Liver (tissue), 8 donors: ENCODE measurements at regions not wholly inside any gene's neighbourhood (a gene's known extent, or its start where the extent isn't known, plus 50 kb on each side); places are given as distances from the start of the nearest gene placed in this dataset.

Experiments used
- DNase-seq: peaks from one replicate; pipeline ENCODE4 v3.0.0-alpha.2; 2017; ENCODE audit warnings: low spot score
- H3K27ac ChIP-seq, 2 donors: one replicate each; pipeline ENCODE4 v1.7.0; 2013; ENCODE audit warnings: inconsistent platforms in 2 of 2, low read length in 2 of 2, control low read depth in 1 of 2, low read depth in 1 of 2, mild to moderate bottlenecking in 1 of 2
- H3K27me3 ChIP-seq, 4 donors: one replicate each; pipeline versions ENCODE4 v1.6.1 to v1.7.0; 2013; ENCODE audit warnings: low read length in 3 of 4, inconsistent platforms in 1 of 4, mild to moderate bottlenecking in 1 of 4, moderate library complexity in 1 of 4; ENCODE audit not compliant: control insufficient read depth in 4 of 4, insufficient read depth in 4 of 4
- H3K36me3 ChIP-seq, 4 donors: one replicate each; pipeline versions ENCODE4 v1.6.1 to v1.7.0; 2013; ENCODE audit warnings: low read length in 3 of 4, mild to moderate bottlenecking in 3 of 4, low read depth in 1 of 4, moderate library complexity in 1 of 4; ENCODE audit not compliant: control insufficient read depth in 4 of 4, insufficient read depth in 3 of 4
- H3K4me1 ChIP-seq, 4 donors: one replicate each; pipeline versions ENCODE4 v1.6.1 to v1.7.0; 2013; ENCODE audit warnings: low read length in 3 of 4, mild to moderate bottlenecking in 3 of 4, moderate library complexity in 1 of 4; ENCODE audit not compliant: control insufficient read depth in 4 of 4, insufficient read depth in 4 of 4
- H3K4me3 ChIP-seq, 3 donors: one replicate each; pipeline versions ENCODE4 v1.6.1 to v1.7.0; 2013; ENCODE audit warnings: low read length in 3 of 3, control low read depth in 1 of 3, low read depth in 1 of 3, mild to moderate bottlenecking in 1 of 3
- H3K9ac ChIP-seq, 2 donors: one replicate each; pipeline ENCODE4 v1.7.0; 2013; ENCODE audit warnings: low read length in 2 of 2, mild to moderate bottlenecking in 2 of 2, moderate library complexity in 2 of 2, control low read depth in 1 of 2, low read depth in 1 of 2
- H3K9me3 ChIP-seq, 4 donors: one replicate each; pipeline versions ENCODE4 v1.6.1 to v1.7.0; 2013; ENCODE audit warnings: low read length in 3 of 4; ENCODE audit not compliant: control insufficient read depth in 4 of 4
- ATF3 ChIP-seq: IDR thresholded peaks from 2 replicates; pipeline ENCODE4 v1.6.1; 2016; ENCODE audit warnings: antibody characterized with exemption
- EGR1 ChIP-seq, 2 donors: IDR thresholded peaks; 2 replicates each; pipeline ENCODE4 v1.6.1; 2016 to 2018; ENCODE audit warnings: antibody characterized with exemption in 2 of 2, low read depth in 2 of 2
- FOXA1 ChIP-seq: IDR thresholded peaks from 2 replicates; pipeline ENCODE4 v1.6.1; 2016; ENCODE audit warnings: antibody characterized with exemption
- FOXA2 ChIP-seq: IDR thresholded peaks from 2 replicates; pipeline ENCODE4 v1.6.1; 2016; ENCODE audit warnings: antibody characterized with exemption
- GABPA ChIP-seq, 2 donors: IDR thresholded peaks in 1 of 2; conservative IDR thresholded peaks in 1 of 2; 2 replicates each; pipeline ENCODE4 v1.6.1; 2016; ENCODE audit warnings: antibody characterized with exemption in 2 of 2, mild to moderate bottlenecking in 1 of 2, moderate library complexity in 1 of 2
- HNF4A ChIP-seq, 2 donors: conservative IDR thresholded peaks; 2 replicates each; pipeline ENCODE4 v1.6.1; 2016; ENCODE audit warnings: antibody characterized with exemption in 2 of 2, mild to moderate bottlenecking in 2 of 2
- HNF4G ChIP-seq: IDR thresholded peaks from 2 replicates; pipeline ENCODE4 v1.6.1; 2016; ENCODE audit warnings: antibody characterized with exemption
- JUND ChIP-seq, 2 donors: IDR thresholded peaks; 2 replicates each; pipeline ENCODE4 v1.6.1; 2016; ENCODE audit warnings: antibody characterized with exemption in 2 of 2
- MAX ChIP-seq: IDR thresholded peaks from 2 replicates; pipeline ENCODE4 v1.6.1; 2016; ENCODE audit warnings: antibody characterized with exemption
- NR2F2 ChIP-seq: IDR thresholded peaks from 2 replicates; pipeline ENCODE4 v1.6.1; 2016; ENCODE audit warnings: antibody characterized with exemption
- RAD21 ChIP-seq, 2 donors: IDR thresholded peaks; 2 replicates each; pipeline ENCODE4 v1.6.1; 2016; ENCODE audit warnings: antibody characterized with exemption in 2 of 2, mild to moderate bottlenecking in 2 of 2
- REST ChIP-seq: IDR thresholded peaks from 2 replicates; pipeline ENCODE4 v1.6.1; 2016; ENCODE audit warnings: antibody characterized with exemption, mild to moderate bottlenecking
- RXRA ChIP-seq, 2 donors: IDR thresholded peaks; 2 replicates each; pipeline ENCODE4 v1.6.1; 2017 to 2018; ENCODE audit warnings: antibody characterized with exemption in 2 of 2, mild to moderate bottlenecking in 1 of 2
- SP1 ChIP-seq: IDR thresholded peaks from 2 replicates; pipeline ENCODE4 v1.6.1; 2018; ENCODE audit warnings: antibody characterized with exemption, mild to moderate bottlenecking
- TAF1 ChIP-seq: conservative IDR thresholded peaks from 2 replicates; pipeline ENCODE4 v1.6.1; 2016; ENCODE audit warnings: antibody characterized with exemption, mild to moderate bottlenecking
- YY1 ChIP-seq: IDR thresholded peaks from 2 replicates; pipeline ENCODE4 v1.6.1; 2016; ENCODE audit warnings: antibody characterized with exemption, mild to moderate bottlenecking
- ZBTB33 ChIP-seq: IDR thresholded peaks from 2 replicates; pipeline ENCODE4 v1.6.1; 2016; ENCODE audit warnings: antibody characterized with exemption
- WGBS: extraction: QIAGEN DNeasy Blood & Tissue Kit; methylation state at CpG from one replicate; pipeline ENCODE4 v1.1.7; 2013; 5-methylcytosine and 5-hydroxymethylcytosine counted together
- TF ChIP-seq, protein P1 (sequence below): fragments of 150-350 bp; IDR thresholded peaks from 2 replicates; pipeline ENCODE4 v1.5.1; 2017; ENCODE audit warnings: improper control_type of control experiment, low read depth, low read length; ENCODE audit not compliant: missing input control
- donor health status: healthy.
- donor health status: healthy.
- donor health status: healthy.
- donor health status: healthy.
- donor health status: healthy.

DNA sequence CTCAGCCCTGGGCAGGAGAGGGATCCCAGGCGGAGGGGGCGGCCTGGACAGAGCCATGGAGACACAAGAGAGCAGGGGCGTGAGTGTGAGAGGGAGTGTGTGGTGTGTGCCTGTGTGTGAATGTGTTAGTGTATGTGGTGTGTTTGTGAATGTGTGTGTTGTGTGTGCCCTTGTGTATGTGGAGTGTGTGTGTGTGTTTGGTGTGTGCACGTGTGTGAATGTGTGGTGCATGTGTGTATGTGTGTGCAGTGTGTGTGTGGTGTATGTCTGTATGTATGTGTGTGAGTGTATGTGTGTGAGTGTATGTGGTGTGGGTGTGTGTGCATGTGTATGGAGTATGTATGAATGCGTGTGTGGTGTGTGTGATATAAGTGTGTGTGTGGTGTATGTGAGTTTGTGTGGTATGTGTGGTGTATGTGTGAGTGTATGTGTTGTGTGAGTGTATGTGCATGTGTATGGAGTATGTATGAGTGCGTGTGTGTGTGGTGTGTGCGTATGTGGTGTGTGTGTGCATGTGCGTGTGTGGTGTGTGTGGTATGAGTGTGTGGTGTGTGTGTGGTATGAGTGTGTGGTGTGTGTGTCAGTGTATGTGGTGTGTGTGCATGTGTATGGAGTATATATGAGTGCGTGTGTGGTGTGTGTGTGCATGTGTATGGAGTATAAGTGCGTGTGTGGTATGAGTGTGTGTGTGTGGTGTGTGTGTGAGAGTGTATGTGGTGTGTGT, 175.2 kb upstream of the AFDN start:
- TF ChIP-seq REST: no peak
- no peak for TF ChIP-seq FOXA2
- no peak for TF ChIP-seq TAF1
- no peak for TF ChIP-seq ZBTB33
- TF ChIP-seq, protein P1, sequence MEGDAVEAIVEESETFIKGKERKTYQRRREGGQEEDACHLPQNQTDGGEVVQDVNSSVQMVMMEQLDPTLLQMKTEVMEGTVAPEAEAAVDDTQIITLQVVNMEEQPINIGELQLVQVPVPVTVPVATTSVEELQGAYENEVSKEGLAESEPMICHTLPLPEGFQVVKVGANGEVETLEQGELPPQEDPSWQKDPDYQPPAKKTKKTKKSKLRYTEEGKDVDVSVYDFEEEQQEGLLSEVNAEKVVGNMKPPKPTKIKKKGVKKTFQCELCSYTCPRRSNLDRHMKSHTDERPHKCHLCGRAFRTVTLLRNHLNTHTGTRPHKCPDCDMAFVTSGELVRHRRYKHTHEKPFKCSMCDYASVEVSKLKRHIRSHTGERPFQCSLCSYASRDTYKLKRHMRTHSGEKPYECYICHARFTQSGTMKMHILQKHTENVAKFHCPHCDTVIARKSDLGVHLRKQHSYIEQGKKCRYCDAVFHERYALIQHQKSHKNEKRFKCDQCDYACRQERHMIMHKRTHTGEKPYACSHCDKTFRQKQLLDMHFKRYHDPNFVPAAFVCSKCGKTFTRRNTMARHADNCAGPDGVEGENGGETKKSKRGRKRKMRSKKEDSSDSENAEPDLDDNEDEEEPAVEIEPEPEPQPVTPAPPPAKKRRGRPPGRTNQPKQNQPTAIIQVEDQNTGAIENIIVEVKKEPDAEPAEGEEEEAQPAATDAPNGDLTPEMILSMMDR: no peak
- no peak for TF ChIP-seq NR2F2
- TF ChIP-seq YY1: no peak
- TF ChIP-seq HNF4A (conservative IDR thresholded peaks at IDR 0.05): no peak
- no peak for TF ChIP-seq ATF3
- no peak for TF ChIP-seq MAX
- TF ChIP-seq JUND (IDR thresholded peaks at IDR 0.05): no peak
- no peak for TF ChIP-seq FOXA1
- no peak for TF ChIP-seq GABPA (IDR thresholded peaks at IDR 0.05 in 1 of 2, conservative IDR thresholded peaks at IDR 0.05 in 1 of 2)
- no peak for TF ChIP-seq RXRA (IDR thresholded peaks at IDR 0.05)
- TF ChIP-seq EGR1 (IDR thresholded peaks at IDR 0.05; ENCODE audit: low read depth in 2 of 2): no peak
- no peak for TF ChIP-seq RAD21 (IDR thresholded peaks at IDR 0.05)
- no peak for TF ChIP-seq HNF4G
- no peak for TF ChIP-seq SP1
- Histone ChIP-seq H3K36me3 (no peaks in the 10 kb centered on the region), H3K9me3 (no peaks in the 10 kb centered on the region), H3K4me3 (no peak overlapping the region), H3K27ac (no peak overlapping the region), H3K9ac (no peak overlapping the region), H3K4me1 (peaks cover 10 to 18% (median 14%) of the 10 kb centered on the region in 4 donors), H3K27me3 (no peaks in the 10 kb centered on the region)
- no peak for DNase-seq
- 86% methylated on average over 10 of the region's 10 CpGs for WGBS
